ENCODE measurements at regions not wholly inside any gene's neighbourhood (a gene's known extent, or its start where the extent isn't known, plus 50 kb on each side); places are given as distances from the start of the nearest gene placed in this dataset.

DNA sequence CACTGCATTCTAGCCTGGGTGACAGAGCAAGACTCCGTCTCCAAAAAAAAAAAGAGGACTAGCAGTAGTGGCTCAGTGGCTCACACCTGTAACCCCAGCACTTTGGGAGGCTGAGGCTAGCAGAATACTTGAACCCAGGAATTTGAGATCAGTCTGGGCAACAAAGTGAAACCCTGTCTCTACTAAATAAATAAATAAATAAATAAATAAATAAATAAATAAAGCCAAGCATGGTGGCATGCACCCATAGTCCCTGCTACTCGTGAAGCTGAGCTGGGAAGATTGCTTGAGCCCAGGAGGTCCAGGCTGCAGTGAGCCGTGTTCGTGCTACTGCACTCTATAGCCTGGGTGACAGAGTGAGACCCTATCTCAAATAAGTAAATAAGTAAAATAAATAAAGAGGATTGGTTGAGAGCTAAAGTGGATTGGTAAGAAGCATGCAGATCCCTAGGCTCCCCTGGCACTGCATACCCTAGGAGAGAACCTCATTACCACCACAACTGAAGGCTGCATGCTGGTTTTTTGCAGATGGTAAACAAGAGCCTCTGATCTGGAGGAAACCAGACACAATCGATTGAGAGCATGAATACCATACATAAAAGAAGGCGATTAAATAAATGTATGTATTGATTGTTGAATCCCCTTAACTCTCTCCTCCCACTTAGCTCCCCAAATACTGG is 163.2 kb downstream of the REEP3 start:
- TF ChIP-seq, protein P1, sequence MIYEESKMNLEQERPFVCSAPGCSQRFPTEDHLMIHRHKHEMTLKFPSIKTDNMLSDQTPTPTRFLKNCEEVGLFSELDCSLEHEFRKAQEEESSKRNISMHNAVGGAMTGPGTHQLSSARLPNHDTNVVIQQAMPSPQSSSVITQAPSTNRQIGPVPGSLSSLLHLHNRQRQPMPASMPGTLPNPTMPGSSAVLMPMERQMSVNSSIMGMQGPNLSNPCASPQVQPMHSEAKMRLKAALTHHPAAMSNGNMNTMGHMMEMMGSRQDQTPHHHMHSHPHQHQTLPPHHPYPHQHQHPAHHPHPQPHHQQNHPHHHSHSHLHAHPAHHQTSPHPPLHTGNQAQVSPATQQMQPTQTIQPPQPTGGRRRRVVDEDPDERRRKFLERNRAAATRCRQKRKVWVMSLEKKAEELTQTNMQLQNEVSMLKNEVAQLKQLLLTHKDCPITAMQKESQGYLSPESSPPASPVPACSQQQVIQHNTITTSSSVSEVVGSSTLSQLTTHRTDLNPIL (CRISPR knock-in tag; IDR thresholded peaks at IDR 0.05; ENCODE audit: low read depth) = no peak
- TF ChIP-seq ISL1 (CRISPR knock-in tag; IDR thresholded peaks at IDR 0.05) = no peak
- TF ChIP-seq SNAI2 (CRISPR knock-in tag; IDR thresholded peaks at IDR 0.05) = no peak
- TF ChIP-seq, protein P2, sequence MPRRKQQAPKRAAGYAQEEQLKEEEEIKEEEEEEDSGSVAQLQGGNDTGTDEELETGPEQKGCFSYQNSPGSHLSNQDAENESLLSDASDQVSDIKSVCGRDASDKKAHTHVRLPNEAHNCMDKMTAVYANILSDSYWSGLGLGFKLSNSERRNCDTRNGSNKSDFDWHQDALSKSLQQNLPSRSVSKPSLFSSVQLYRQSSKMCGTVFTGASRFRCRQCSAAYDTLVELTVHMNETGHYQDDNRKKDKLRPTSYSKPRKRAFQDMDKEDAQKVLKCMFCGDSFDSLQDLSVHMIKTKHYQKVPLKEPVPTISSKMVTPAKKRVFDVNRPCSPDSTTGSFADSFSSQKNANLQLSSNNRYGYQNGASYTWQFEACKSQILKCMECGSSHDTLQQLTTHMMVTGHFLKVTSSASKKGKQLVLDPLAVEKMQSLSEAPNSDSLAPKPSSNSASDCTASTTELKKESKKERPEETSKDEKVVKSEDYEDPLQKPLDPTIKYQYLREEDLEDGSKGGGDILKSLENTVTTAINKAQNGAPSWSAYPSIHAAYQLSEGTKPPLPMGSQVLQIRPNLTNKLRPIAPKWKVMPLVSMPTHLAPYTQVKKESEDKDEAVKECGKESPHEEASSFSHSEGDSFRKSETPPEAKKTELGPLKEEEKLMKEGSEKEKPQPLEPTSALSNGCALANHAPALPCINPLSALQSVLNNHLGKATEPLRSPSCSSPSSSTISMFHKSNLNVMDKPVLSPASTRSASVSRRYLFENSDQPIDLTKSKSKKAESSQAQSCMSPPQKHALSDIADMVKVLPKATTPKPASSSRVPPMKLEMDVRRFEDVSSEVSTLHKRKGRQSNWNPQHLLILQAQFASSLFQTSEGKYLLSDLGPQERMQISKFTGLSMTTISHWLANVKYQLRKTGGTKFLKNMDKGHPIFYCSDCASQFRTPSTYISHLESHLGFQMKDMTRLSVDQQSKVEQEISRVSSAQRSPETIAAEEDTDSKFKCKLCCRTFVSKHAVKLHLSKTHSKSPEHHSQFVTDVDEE (CRISPR knock-in tag; IDR thresholded peaks at IDR 0.05) = no peak
- TF ChIP-seq ZFP30 (CRISPR knock-in tag; IDR thresholded peaks at IDR 0.05) = no peak
- TF ChIP-seq, protein P3, sequence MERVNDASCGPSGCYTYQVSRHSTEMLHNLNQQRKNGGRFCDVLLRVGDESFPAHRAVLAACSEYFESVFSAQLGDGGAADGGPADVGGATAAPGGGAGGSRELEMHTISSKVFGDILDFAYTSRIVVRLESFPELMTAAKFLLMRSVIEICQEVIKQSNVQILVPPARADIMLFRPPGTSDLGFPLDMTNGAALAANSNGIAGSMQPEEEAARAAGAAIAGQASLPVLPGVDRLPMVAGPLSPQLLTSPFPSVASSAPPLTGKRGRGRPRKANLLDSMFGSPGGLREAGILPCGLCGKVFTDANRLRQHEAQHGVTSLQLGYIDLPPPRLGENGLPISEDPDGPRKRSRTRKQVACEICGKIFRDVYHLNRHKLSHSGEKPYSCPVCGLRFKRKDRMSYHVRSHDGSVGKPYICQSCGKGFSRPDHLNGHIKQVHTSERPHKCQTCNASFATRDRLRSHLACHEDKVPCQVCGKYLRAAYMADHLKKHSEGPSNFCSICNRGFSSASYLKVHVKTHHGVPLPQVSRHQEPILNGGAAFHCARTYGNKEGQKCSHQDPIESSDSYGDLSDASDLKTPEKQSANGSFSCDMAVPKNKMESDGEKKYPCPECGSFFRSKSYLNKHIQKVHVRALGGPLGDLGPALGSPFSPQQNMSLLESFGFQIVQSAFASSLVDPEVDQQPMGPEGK (CRISPR knock-in tag; IDR thresholded peaks at IDR 0.05; ENCODE audit: borderline replicate concordance) = no peak
- no peak for TF ChIP-seq ZC3H10 (CRISPR knock-in tag; IDR thresholded peaks at IDR 0.05)
- no peak for TF ChIP-seq ZNF565 (CRISPR knock-in tag; conservative IDR thresholded peaks at IDR 0.05; ENCODE audit: low read depth)
